Fibroblast of pulmonary artery (primary cell): ENCODE measurements at regions not wholly inside any gene's neighbourhood (a gene's known extent, or its start where the extent isn't known, plus 50 kb on each side); places are given as distances from the start of the nearest gene placed in this dataset.

Source experiments
- DNase-seq: peaks from one replicate; pipeline ENCODE4 v3.0.0-alpha.2; 2010; ENCODE audit warnings: low read depth
- H3K4me3 ChIP-seq: replicated peaks from 2 replicates; pipeline ENCODE4 v1.5.1; 2011; ENCODE audit warnings: low read depth, mild to moderate bottlenecking, control low read depth, low read length, moderate library complexity
- TF ChIP-seq, protein P1 (sequence below): IDR thresholded peaks from 2 replicates; pipeline ENCODE4 v1.5.1; 2011; ENCODE audit warnings: mild to moderate bottlenecking, control low read depth, low read length, inconsistent platforms; ENCODE audit errors: missing control alignments

GRCh38 chr15:66942649-66943390 lies 122.6 kb upstream of the SMAD3 start:
- H3K4me3 ChIP-seq: no peak overlapping the region
- TF ChIP-seq, protein P1, sequence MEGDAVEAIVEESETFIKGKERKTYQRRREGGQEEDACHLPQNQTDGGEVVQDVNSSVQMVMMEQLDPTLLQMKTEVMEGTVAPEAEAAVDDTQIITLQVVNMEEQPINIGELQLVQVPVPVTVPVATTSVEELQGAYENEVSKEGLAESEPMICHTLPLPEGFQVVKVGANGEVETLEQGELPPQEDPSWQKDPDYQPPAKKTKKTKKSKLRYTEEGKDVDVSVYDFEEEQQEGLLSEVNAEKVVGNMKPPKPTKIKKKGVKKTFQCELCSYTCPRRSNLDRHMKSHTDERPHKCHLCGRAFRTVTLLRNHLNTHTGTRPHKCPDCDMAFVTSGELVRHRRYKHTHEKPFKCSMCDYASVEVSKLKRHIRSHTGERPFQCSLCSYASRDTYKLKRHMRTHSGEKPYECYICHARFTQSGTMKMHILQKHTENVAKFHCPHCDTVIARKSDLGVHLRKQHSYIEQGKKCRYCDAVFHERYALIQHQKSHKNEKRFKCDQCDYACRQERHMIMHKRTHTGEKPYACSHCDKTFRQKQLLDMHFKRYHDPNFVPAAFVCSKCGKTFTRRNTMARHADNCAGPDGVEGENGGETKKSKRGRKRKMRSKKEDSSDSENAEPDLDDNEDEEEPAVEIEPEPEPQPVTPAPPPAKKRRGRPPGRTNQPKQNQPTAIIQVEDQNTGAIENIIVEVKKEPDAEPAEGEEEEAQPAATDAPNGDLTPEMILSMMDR: no peak
- no peak for DNase-seq

DNA sequence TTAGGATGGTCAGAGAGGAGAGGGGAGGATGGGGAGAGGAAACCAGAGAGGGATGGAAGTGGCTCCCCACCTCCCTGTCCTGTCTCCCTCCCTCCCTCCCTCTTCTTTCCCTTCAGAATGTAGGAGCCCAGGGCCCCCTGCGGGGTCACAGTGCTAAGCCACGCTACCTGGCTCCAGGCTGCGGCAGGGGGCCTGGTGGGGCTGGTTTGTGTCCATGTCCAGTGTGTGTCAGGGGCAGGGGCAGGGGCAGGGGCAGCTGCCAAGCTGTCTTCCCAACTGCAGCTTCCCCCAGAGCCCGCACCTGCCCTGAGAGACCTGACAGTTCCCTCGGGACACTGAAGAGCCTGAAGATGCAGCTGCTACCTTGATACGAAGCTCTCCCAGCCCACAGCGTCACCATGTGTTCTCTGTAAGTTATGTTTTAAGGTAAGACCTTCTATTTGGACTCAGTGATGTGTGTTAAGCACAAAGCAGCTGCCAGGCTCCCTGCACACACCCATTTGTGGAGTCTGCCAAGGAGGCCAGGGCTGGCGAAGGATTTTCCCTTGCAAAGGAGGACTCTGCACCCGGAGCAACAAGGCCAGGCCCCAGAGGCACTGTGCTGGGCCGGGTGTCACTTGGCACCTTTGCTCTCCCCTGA lies 121.8 kb upstream of the SMAD3 start:
- DNase-seq: no peak
- TF ChIP-seq, protein P1: no peak
- H3K4me3 ChIP-seq: no peak overlapping the region

- no peak for DNase-seq
- TF ChIP-seq, protein P1: no peak
- no peak overlapping the region for H3K4me3 ChIP-seq
Measured at GRCh38 chr15:66944121-66944520, 121.3 kb upstream of the SMAD3 start.

DNA sequence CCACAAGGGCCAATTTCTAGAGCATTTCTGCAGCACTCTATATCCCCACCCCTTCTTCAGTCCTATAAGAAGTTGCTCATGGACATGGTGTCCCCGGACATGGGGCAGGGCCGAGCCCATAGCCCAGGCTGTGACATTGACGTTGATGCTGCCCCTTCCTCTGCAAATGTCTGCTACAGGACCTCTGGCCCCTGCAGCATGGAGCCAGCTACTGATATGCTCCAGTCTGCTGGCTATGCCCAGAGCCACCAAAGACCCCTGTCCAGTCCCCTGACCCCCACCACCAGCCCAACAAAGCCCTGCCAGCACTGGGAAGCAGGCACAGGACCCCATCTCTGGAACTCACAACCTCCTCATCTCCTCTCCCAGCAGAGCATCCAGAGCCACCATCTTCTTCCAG lies 120.1 kb upstream of the SMAD3 start:
- TF ChIP-seq, protein P1: no peak
- no peak for DNase-seq
- no peak overlapping the region for H3K4me3 ChIP-seq

DNA sequence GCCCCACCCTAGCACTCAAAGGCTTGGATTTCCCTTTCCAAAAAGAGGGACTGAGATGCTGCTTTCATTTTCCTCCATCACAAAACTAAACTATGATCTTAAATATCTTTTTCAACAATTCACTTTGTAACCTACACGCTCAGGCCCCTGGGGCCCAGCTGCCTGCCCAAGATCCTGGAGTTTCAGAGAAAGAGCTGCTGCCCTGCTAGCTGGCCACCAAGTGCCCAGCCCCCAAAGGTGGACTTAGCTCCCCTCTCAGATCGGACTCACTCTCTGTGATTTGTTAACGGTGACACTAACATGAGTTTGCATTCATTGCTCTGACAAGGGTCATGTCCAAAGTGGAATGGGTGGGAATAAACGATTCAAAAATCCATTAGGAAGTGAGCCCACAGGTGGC lies 119.6 kb upstream of the SMAD3 start:
- no peak overlapping the region for H3K4me3 ChIP-seq
- DNase-seq: no peak
- TF ChIP-seq, protein P1: no peak

- no peak overlapping the region for H3K4me3 ChIP-seq
- peak; percentile 79 for DNase-seq
- TF ChIP-seq, protein P1: peak; percentile 79
Measured at GRCh38 chr15:66946578-66947164, 118.7 kb upstream of the SMAD3 start.
